ENCODE measurements at regions not wholly inside any gene's neighbourhood (a gene's known extent, or its start where the extent isn't known, plus 50 kb on each side); places are given as distances from the start of the nearest gene placed in this dataset.
"Not testable (repeated sequence)": the region's sequence is repeated elsewhere in the genome, so short reads cannot be mapped to it uniquely, and the experiment has no call there.

GRCh38 chr1:83457735-83458248 is 541.1 kb downstream of the TTLL7 start:
- DNase-seq: not testable (repeated sequence)

DNA sequence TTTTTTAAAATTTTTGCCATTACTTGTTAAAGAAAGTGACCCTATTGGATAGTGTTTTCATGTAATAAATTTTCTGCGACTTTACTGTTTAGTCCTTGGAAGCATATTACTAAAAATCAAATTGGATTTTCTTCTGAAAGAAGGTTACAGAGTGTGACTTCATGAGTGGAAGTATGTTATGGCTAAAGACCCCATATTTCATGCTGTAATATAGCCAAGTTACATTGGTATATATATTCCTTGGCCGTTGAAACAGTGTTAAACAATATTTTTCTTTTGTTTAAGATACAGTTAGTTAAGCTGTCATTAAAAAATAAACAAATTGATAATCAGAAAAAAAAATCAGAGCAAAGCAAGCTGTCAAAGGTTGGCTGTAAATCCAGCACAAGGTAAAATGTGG is 541.7 kb downstream of the TTLL7 start:
- DNase-seq: not testable (repeated sequence)

GRCh38 chr1:83455753-83456152 is 543.2 kb downstream of the TTLL7 start:
- DNase-seq: not testable (repeated sequence)

DNA sequence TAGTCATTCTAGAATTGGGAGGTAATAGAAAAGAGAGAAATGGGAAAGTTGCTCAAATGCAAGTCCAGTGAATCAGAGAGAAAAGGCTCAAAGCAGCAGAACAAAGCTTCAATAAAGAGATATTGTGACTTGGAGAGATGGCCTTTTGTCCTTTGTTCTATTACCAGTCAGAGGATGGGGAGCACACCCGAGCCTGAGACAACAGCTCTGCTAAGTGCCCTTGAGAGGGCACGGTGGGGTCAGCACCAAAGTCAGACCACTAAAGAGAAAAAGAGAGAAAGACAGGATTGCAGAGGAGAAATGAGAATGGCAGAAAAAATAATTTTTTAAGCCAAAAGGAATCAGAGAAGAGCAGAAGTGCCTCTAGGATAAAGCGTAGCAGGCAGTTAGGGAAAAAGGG is 553.1 kb downstream of the TTLL7 start:
- not testable (repeated sequence) for DNase-seq

- DNase-seq: not testable (repeated sequence)
These were observed 556.5 kb downstream of the TTLL7 start for GRCh38 chr1:83442412-83442811.

GRCh38 chr1:83440586-83440985 is 558.3 kb downstream of the TTLL7 start:
- not testable (repeated sequence) for DNase-seq

DNA sequence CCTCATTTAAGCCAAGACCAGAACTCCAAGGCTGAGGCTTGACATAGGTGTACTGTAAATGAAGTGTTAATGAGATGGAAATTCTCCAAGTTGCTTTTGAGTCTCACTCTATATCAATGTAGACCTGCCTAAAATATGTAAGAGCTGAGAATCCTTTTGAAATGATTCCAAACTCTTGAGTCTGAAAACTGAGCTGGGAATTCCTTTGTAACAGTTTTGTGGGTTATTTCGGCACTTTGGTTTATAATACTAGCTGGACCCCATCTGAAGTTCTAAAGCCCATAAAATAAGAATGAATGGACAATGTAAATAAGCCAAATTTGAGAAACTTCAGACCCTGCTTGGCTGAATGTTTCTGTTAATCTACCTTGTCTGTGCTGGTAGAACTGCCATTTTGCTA is 558.9 kb downstream of the TTLL7 start:
- not testable (repeated sequence) for DNase-seq

DNA sequence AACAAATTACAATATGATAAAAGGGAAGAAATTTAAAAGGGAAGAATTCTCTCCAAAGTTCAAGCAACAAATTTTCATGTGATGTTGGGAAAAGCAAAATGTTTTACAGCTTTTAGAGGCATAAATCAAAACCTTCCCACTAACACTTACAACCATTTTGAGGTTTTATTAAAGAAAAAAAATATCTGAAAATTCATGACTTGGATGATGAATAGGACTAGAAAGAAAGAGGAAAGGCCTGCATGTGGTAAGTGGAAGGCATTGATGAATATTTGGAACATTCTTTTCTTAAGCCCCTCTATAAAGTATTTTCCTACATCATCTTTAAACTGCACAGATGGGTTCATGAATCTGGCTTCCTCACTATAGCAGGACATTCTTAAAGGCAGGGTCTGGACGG is 560.6 kb downstream of the TTLL7 start:
- DNase-seq: not testable (repeated sequence)

DNA sequence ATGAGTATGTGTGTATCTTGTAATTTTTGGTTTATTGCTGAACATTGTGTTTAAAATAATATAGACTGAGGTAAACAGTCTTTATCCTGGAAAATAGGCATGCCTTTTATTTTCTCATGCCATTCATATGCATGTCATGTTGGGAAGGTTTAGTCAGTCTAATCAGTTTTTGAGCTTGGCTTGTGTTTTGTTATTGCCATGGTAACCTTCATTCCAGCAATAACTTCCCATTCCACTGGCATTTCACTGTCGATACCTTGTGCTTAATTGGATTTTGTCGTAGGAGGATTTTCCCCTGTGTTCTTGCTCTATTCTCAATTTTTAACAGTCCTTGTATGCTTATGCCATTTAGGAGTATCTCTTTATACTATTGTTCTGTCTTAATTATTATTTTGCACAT is 563.6 kb downstream of the TTLL7 start:
- not testable (repeated sequence) for DNase-seq

GRCh38 chr1:83427566-83427965 is 571.4 kb downstream of the TTLL7 start:
- not testable (repeated sequence) for DNase-seq

DNA sequence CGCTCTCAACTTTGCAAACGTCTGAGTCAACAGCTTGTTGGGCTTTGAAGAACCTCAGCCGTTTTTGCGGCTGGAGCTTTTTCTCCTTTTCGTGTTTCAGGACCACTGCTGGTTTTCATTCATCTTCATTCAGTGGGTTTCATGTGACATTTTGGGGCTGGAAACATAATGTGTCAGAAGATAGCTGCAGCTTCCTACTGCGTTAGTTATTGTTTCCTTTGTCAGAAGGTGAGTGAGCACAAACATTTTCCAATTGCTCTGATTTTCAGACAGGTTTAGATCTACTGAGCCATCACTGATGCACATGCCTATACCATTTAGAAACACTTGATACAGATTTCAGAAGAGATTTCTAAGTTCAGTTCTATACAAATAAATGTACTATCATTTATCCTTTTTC is 575.5 kb downstream of the TTLL7 start:
- not testable (repeated sequence) for DNase-seq

GRCh38 chr1:83418558-83418957 is 580.4 kb downstream of the TTLL7 start:
- DNase-seq: no peak

DNA sequence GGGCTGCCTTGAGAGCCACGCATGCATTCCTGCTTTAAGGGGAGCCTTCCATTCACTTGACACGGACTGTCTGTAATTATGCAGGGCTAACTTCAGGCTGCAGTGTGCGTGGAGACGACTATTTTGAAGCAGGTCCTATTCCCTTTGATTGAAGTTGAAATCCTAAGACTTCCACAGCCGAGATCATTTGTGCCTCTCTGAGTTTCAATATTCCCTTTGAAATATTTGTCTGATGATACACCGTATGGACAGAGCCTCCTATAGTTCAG is 585.2 kb downstream of the TTLL7 start:
- not testable (repeated sequence) for DNase-seq

DNA sequence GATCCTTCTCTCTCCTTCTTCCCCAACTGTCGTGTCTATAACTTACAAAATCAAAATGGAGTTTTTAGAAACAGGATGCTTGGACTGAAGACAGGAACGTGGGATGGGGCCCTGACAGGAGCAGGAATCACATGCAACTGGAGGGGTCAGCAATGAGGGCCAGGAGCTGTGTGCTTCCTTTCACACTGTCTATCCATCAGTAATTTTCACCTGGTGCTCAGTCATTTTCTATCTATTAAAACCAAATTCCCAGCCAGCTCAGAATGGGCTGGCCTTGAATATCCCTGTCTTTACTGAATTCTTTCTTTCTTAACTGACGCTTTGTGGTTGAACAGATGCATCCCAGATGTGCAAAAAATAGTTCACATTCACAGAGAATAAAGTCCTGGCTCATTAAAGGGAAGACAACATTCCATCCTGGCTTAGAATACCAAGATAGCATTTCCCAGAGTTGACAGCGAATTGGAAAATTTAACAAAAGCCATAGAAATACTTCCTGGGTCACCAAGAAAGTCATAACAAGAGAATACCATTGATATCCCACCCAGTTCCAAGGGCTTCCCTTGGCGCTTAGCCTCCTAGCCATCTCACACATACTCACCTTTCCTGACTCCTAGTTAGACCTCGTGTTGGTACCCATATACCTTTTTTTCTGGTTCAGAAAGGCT is 588.1 kb downstream of the TTLL7 start:
- DNase-seq: not testable (repeated sequence)

DNA sequence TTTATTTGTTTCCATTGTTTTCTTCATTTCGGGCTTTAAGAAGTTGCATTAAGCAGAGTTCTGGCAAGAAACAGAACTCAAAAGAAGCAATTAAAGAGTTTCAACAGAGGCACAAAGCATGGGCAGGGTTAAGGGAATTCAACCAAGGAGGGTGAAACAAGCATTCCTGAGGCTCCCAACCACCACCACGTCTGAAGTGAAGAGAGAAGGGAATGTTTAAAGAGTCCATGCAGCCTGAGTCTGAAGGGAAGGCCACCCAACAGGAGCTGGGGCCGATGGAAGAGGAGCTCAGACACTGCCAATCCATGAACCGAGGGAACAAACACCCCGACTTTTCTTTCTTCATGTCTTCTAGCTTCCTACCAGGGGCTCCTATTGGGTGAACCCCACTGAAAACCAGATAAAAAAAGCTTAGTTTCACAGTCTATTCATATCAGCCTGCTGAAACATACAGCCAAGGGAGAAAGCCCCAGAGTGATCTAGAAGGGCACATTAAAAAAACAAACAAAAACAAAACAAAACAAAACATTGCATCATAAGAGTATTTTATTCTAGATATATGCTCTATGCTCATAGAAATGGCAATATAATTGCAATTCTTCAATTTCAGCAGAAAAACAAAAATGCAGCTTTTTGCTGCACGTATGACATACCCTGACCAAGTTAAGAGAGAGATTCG is 592.1 kb downstream of the TTLL7 start:
- not testable (repeated sequence) for DNase-seq

DNA sequence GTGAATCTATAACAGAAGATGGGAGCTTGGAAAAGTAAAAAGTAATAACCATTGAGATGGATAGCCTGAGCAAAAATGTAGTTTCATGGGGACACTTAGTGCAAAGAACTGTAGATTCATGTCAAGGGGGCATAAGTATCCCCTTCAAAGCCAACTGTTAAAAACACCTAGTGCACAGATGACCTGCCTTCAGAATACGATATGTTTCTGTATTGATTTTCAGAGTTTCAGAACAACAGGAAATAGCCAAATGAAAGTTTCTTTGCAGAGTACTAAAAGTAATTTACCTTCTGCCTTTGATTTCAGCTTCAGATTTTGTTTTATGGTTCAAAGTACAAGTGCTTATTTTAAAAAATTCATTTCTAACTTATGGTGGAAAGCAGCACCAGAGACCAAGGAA is 593.1 kb downstream of the TTLL7 start:
- not testable (repeated sequence) for DNase-seq

- not testable (repeated sequence) for DNase-seq
These were observed 595.4 kb downstream of the TTLL7 start for GRCh38 chr1:83403500-83403899.

GRCh38 chr1:83401146-83401545 is 597.8 kb downstream of the TTLL7 start:
- DNase-seq: not testable (repeated sequence)

DNA sequence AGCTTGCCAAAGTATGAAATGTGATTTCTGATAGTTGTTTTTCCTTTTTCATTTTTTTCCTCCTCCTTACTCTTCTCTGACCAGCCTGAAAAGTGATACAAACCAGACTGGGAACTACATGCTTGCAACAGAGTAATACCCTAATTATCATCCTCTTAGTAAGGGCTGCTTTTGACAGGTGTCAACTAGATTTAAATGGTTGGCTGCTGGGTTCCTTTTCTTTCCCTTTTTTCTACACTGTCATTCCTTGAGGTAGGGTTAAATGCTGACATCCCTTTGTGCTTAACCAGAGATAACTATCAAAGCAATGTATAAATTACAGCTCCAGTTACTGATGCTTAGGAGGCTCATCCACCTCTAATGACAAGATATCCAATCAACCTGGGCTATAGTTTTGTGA is 598.8 kb downstream of the TTLL7 start:
- DNase-seq: not testable (repeated sequence)

GRCh38 chr1:83398125-83398524 is 600.8 kb downstream of the TTLL7 start:
- not testable (repeated sequence) for DNase-seq

- DNase-seq: not testable (repeated sequence)
These were observed 603.8 kb downstream of the TTLL7 start for GRCh38 chr1:83395130-83395529.

DNA sequence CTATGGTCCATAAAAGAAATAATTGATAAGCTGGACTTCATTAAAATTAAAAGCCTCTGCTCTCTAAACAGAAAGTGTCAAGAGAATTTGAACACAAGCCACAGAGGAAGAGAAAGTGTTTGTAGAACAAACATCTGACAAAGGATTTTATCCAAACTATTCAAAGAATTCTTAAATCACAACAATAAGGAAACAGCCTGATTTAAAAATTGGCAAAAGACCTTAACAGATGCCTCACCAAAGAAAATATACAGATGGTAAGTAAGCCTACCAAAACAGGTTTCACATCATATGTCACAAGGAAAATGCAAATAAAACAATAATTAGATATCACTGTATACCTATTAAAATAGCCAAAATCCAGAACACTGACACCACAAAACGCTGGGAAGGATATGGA is 612.0 kb downstream of the TTLL7 start:
- not testable (repeated sequence) for DNase-seq

GRCh38 chr1:83383107-83383506 is 615.8 kb downstream of the TTLL7 start:
- DNase-seq: not testable (repeated sequence)

DNA sequence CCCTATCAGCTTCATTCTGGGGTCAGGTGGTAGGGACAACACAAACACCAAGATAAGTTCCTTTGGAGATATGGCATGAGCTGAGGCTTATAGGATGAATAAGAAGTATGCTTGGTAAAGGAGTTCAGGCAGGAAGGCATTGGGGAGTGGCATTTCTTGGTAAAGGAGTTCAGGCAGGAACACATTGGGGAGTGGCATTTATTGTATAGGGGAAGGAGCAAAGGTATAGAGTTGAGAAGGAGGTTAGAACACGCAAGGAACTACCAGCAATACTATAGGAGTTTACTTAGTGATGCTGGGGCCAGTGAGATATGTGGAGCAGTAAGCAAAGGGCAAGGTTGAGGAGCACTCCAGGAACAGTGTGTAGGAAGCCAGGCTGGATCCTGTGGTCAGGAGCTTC is 625.9 kb downstream of the TTLL7 start:
- not testable (repeated sequence) for DNase-seq
